ENCODE measurements at regions not wholly inside any gene's neighbourhood (a gene's known extent, or its start where the extent isn't known, plus 50 kb on each side); places are given as distances from the start of the nearest gene placed in this dataset.
"Not testable (repeated sequence)": the region's sequence is repeated elsewhere in the genome, so short reads cannot be mapped to it uniquely, and the experiment has no call there.

DNA sequence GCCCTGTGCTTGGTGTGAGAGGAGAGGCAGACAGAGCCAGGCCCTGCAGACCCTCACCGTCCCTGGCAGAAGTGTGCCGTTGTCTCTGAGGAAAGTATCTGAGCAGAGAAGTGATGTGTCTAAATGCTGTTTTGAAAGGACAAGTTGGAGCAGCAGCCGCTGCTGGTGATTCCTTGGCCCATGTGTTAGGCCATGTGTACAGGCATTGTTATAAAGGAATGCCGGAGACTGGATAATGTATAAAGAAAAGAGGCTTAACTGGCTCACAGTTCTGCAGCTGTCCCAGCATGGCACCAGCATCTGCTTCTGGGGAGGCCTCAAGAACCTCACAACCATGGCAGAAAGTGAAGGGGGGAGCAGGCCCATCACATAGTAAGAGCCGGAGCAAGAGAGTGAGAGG, 334.6 kb upstream of the ATP10A start:
- TF ChIP-seq POLR2AphosphoS5 (IDR thresholded peaks at IDR 0.05) (no peak), EP300 (IDR thresholded peaks at IDR 0.05) (no peak), POLR2A (IDR thresholded peaks at IDR 0.05) (no peak)
- TF ChIP-seq, protein P1, sequence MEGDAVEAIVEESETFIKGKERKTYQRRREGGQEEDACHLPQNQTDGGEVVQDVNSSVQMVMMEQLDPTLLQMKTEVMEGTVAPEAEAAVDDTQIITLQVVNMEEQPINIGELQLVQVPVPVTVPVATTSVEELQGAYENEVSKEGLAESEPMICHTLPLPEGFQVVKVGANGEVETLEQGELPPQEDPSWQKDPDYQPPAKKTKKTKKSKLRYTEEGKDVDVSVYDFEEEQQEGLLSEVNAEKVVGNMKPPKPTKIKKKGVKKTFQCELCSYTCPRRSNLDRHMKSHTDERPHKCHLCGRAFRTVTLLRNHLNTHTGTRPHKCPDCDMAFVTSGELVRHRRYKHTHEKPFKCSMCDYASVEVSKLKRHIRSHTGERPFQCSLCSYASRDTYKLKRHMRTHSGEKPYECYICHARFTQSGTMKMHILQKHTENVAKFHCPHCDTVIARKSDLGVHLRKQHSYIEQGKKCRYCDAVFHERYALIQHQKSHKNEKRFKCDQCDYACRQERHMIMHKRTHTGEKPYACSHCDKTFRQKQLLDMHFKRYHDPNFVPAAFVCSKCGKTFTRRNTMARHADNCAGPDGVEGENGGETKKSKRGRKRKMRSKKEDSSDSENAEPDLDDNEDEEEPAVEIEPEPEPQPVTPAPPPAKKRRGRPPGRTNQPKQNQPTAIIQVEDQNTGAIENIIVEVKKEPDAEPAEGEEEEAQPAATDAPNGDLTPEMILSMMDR (IDR thresholded peaks at IDR 0.05), result no peak
- Histone ChIP-seq H3K36me3 (no peaks in the 10 kb centered on the region), H3K27ac (no peak overlapping the region), H3K4me1 (no peaks in the 10 kb centered on the region), H3K9me3 (no peaks in the 10 kb centered on the region), H3K27me3 (no peaks in the 10 kb centered on the region), H3K4me3 (no peak overlapping the region)
- DNase-seq, result no peak
- 74 to 81% (median 79%) methylated on average over 5 of the region's 5 CpGs for WGBS, 5 donors
- intact Hi-C loops (cut with DNase I; ENCODE audit: low total_unique reads), result no loop called here

DNA sequence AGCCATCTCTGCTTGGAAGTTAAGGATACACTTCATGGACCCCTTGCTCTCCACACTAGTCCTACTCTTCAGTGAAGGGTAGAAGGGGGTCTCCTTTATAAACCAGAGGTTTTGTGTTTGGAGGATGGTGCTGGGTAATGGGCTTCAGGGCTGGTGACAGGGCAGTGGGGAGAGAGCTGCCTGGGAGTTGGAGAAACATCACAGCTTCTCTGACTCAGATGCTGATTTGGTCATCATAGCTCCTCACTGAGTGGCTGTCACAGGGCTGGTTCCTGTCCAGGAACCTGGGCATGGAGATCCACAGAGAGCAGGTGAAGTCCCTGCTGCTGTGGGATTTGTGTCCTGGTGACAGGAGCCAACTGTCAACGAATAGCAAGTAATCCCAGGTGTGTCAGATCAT, 333.9 kb upstream of the ATP10A start:
- no peak overlapping the region for H3K4me3 ChIP-seq

DNA sequence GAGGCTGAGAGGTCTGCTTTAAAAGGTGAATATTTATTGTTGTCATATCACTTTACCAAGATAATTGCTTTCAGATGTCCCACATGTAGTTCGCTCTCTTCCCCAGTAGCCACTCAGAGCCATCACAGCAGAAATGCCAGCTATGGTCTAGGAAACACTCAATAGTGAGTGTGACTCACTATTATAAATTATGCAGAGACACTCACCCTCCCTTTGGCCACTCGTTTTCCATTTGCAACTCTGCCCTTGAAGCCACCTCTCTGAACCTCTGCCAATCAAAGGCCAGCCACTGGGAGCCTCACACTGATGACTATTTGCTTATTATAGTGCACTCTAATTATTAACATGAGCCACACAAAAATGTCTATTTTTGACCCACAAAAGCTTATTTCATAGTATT, 328.1 kb upstream of the ATP10A start:
- DNase-seq, result no peak
- no peaks in the 10 kb centered on the region for H3K27me3 ChIP-seq
- H3K27ac ChIP-seq, result no peak overlapping the region
- intact Hi-C loops (cut with DNase I; ENCODE audit: low total_unique reads), result no loop called here
- H3K9me3 ChIP-seq, result peaks cover 0 to 6% (median under 1%) of the 10 kb centered on the region in 4 donors
- 49 to 57% (median 50%) methylated on average over 2 of the region's 2 CpGs for WGBS, 5 donors
- no peak overlapping the region for H3K4me3 ChIP-seq
- H3K4me1 ChIP-seq, result no peaks in the 10 kb centered on the region
- no peak for TF ChIP-seq POLR2AphosphoS5 (IDR thresholded peaks at IDR 0.05)
- TF ChIP-seq, protein P1 (IDR thresholded peaks at IDR 0.05), result no peak
- no peak for TF ChIP-seq POLR2A (IDR thresholded peaks at IDR 0.05)
- TF ChIP-seq EP300 (IDR thresholded peaks at IDR 0.05), result no peak
- H3K36me3 ChIP-seq, result no peaks in the 10 kb centered on the region

More for the DNA sequence above, 333.9 kb upstream of the ATP10A start:
- Histone ChIP-seq H3K27ac (no peak overlapping the region), H3K9me3 (no peaks in the 10 kb centered on the region), H3K27me3 (no peaks in the 10 kb centered on the region), H3K4me1 (no peaks in the 10 kb centered on the region), H3K36me3 (no peaks in the 10 kb centered on the region)
- 20 to 42% (median 36%) methylated on average over 1 of the region's 1 CpG for WGBS, 5 donors
- no peak for DNase-seq
- intact Hi-C loops (cut with DNase I; ENCODE audit: low total_unique reads), result no loop called here
- TF ChIP-seq POLR2AphosphoS5 (IDR thresholded peaks at IDR 0.05) (no peak), EP300 (IDR thresholded peaks at IDR 0.05) (no peak), POLR2A (IDR thresholded peaks at IDR 0.05) (no peak)
- TF ChIP-seq, protein P1 (IDR thresholded peaks at IDR 0.05), result no peak

DNA sequence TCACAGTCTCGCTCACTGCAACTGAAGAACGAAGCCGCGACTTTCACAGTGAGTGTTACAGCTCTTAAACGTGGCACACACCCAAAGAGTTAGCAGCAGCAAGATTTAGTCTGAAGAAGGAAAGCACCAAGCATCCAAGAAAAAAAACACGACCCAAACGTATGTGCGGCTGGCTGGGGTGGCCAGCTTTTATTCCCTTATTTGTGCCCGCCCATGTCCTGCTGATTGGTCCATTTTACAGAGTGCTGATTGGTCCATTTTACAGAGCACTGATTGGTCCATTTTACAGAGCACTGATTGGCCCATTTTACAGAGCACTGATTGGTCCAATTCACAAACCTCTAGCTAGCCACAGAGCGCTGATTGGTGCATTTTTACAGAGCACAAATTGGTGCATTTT, 323.0 kb upstream of the ATP10A start:
- H3K27me3 ChIP-seq, result not testable (repeated sequence)

DNA sequence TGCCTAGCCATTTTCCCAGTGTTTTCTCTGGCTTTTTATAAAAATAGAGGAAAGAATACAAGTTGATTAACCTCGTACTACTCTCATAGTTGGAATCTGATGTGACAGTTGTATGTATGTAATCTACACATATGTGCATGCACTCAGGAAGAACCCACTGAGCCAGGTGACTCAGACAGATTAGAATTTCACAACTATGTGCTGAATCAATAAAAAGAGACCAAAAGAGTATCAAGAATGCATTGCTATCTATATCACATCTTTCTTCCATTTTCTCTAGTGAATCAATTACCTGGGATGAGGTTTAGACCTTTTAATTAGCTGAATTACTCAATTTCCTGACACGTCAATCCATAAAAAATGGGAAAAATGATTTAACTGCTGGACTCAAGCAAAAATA, 319.3 kb upstream of the ATP10A start:
- no peak for DNase-seq
- H3K4me3 ChIP-seq, result no peak overlapping the region
- intact Hi-C loops (cut with DNase I; ENCODE audit: low total_unique reads), result no loop called here
- H3K9me3 ChIP-seq, result peaks cover 0 to 5% (median 0%) of the 10 kb centered on the region in 4 donors
- H3K27ac ChIP-seq, result no peak overlapping the region
- H3K4me1 ChIP-seq, result no peaks in the 10 kb centered on the region
- H3K36me3 ChIP-seq, result no peaks in the 10 kb centered on the region
- no peaks in the 10 kb centered on the region for H3K27me3 ChIP-seq
- WGBS, 5 donors, result 74 to 89% (median 83%) methylated on average over 2 of the region's 2 CpGs
- TF ChIP-seq, protein P1 (IDR thresholded peaks at IDR 0.05), result no peak
- TF ChIP-seq EP300 (IDR thresholded peaks at IDR 0.05) (no peak), POLR2A (IDR thresholded peaks at IDR 0.05) (no peak)

More for the DNA sequence above, 323.0 kb upstream of the ATP10A start:
- DNase-seq; intact Hi-C loops (cut with DNase I; ENCODE audit: low total_unique reads); H3K27ac ChIP-seq; H3K4me1 ChIP-seq; H3K36me3 ChIP-seq; H3K4me3 ChIP-seq; H3K9me3 ChIP-seq: not testable (repeated sequence)
- WGBS, 5 donors, result 85 to 92% (median 88%) methylated on average over 10 of the region's 10 CpGs
